Trophoblast cell (in vitro differentiated cells and primary cell): ENCODE measurements at regions not wholly inside any gene's neighbourhood (a gene's known extent, or its start where the extent isn't known, plus 50 kb on each side); places are given as distances from the start of the nearest gene placed in this dataset.
A peak's percentile ranks its signal among the peaks of the same experiment; 100 is the strongest.

ENCODE experiments used
- DNase-seq, 2 donors: peaks; one replicate each; pipeline ENCODE4 v3.0.0-alpha.2; 2016
- H2AFZ ChIP-seq: 2 replicates; pipeline ENCODE4 v1.6.1; 2013; ENCODE audit warnings: low read length, moderate library complexity, mild to moderate bottlenecking; ENCODE audit not compliant: insufficient read depth, poor library complexity
- H2AK5ac ChIP-seq: 2 replicates; pipeline ENCODE4 v1.6.1; 2013; ENCODE audit warnings: mild to moderate bottlenecking, low read length
- H2BK120ac ChIP-seq: 2 replicates; pipeline ENCODE4 v1.6.1; 2013; ENCODE audit warnings: low read length, mild to moderate bottlenecking, moderate library complexity; ENCODE audit not compliant: insufficient read depth, poor library complexity
- H2BK12ac ChIP-seq: 2 replicates; pipeline ENCODE4 v1.6.1; 2013; ENCODE audit warnings: mild to moderate bottlenecking, low read length, moderate library complexity
- H2BK5ac ChIP-seq: 2 replicates; pipeline ENCODE4 v1.6.1; 2013; ENCODE audit warnings: low read length, low read depth, moderate library complexity, mild to moderate bottlenecking; ENCODE audit not compliant: poor library complexity
- H3K14ac ChIP-seq: 2 replicates; pipeline ENCODE4 v1.6.1; 2013; ENCODE audit warnings: mild to moderate bottlenecking, low read length
- H3K18ac ChIP-seq: 2 replicates; pipeline ENCODE4 v1.6.1; 2013; ENCODE audit warnings: mild to moderate bottlenecking, low read length
- H3K23ac ChIP-seq: 2 replicates; pipeline ENCODE4 v1.6.1; 2013; ENCODE audit warnings: low read length
- H3K27ac ChIP-seq: 2 replicates; pipeline ENCODE4 v1.5.1; 2013; ENCODE audit warnings: low read depth, mild to moderate bottlenecking, inconsistent platforms, low read length, moderate library complexity
- H3K27me3 ChIP-seq: 2 replicates; pipeline ENCODE4 v1.6.1; 2013; ENCODE audit warnings: inconsistent platforms, mild to moderate bottlenecking, low read length, moderate library complexity; ENCODE audit not compliant: insufficient read depth
- H3K36me3 ChIP-seq, 2 experiments: 1 replicate in 1 of 2; 2 replicates in 1 of 2; pipeline ENCODE4 v1.6.1; 2013; ENCODE audit warnings: low read length in 2 of 2, mild to moderate bottlenecking in 2 of 2, moderate library complexity in 1 of 2; ENCODE audit not compliant: insufficient read depth in 2 of 2, control insufficient read depth in 1 of 2
- H3K4ac ChIP-seq: 2 replicates; pipeline ENCODE4 v1.6.1; 2013; ENCODE audit warnings: low read depth, mild to moderate bottlenecking, low read length, moderate library complexity
- H3K4me1 ChIP-seq, 2 experiments: 1 replicate in 1 of 2; 2 replicates in 1 of 2; pipeline ENCODE4 v1.6.1; 2013; ENCODE audit warnings: low read length in 2 of 2, mild to moderate bottlenecking in 2 of 2, moderate library complexity in 1 of 2; ENCODE audit not compliant: insufficient read depth in 2 of 2, control insufficient read depth in 1 of 2
- H3K4me2 ChIP-seq: 2 replicates; pipeline ENCODE4 v1.6.1; 2013; ENCODE audit warnings: inconsistent platforms, mild to moderate bottlenecking, low read length, moderate library complexity
- H3K4me3 ChIP-seq: 2 replicates; pipeline ENCODE4 v1.5.1; 2013; ENCODE audit warnings: mild to moderate bottlenecking, low read depth, low read length, inconsistent platforms
- H3K79me1 ChIP-seq: one replicate; pipeline ENCODE4 v1.6.1; 2013; ENCODE audit warnings: low read length
- H3K79me2 ChIP-seq: 2 replicates; pipeline ENCODE4 v1.6.1; 2013; ENCODE audit warnings: low read length, mild to moderate bottlenecking; ENCODE audit not compliant: control insufficient read depth, insufficient read depth, poor library complexity
- H3K9ac ChIP-seq: 2 replicates; pipeline ENCODE4 v1.6.1; 2013; ENCODE audit warnings: mild to moderate bottlenecking, low read length
- H3K9me3 ChIP-seq: 2 replicates; pipeline ENCODE4 v1.6.1; 2013; ENCODE audit warnings: low read depth, mild to moderate bottlenecking, control low read depth, inconsistent platforms, low read length; ENCODE audit not compliant: insufficient read depth
- H4K12ac ChIP-seq: 2 replicates; pipeline ENCODE4 v1.6.1; 2013; ENCODE audit warnings: low read depth, mild to moderate bottlenecking, low read length, moderate library complexity
- H4K8ac ChIP-seq: 2 replicates; pipeline ENCODE4 v1.6.1; 2013; ENCODE audit warnings: low read depth, mild to moderate bottlenecking, low read length, moderate library complexity
- H4K91ac ChIP-seq: one replicate; pipeline ENCODE4 v1.6.1; 2013; ENCODE audit warnings: low read depth, mild to moderate bottlenecking, low read length, moderate library complexity
- WGBS: extraction: QIAGEN DNeasy Blood & Tissue Kit; methylation state at CpG from one replicate; pipeline ENCODE4 v1.1.7; 2013; ENCODE audit warnings: missing lambda C conversion rate; ENCODE audit not compliant: insufficient read length, insufficient coverage; ENCODE audit errors: extremely low coverage; 5-methylcytosine and 5-hydroxymethylcytosine counted together

DNA sequence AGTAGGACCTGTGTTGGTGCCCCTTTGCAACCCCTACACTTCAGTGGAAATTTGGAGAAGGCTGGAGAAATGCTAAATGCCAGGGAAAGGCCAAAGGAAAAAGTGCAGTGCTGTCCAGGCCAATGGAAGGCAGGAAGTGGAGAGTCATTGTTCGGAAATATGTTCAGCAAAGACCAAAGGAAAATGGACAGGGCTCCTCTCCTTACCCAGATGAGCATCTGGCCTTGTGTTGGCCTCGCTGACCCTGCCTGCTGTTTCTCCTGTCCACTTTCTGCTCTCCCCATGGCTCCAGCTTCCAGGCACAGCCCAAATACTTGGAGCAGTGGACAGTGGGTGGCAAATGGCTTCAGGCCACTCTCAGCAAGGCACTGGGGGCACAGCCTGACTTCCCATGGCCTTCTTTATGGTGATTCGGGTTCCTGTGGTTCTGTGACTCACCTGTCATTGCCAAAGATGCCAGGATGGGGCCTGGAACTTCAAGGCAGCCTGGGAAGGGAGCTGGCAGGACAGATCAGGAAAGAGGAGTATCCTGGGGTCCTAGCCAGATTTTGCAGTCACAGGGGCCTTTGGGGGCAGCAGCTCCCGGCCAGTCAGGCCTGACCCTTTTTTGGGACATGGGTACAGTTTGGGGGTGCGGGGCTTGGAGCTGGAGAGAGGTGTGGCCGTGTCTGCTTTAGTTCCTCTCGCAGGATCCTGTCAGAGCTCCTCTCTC lies 190.9 kb upstream of the SLC24A3 start:
- H3K4me1 ChIP-seq, result no peaks in the 10 kb centered on the region
- H4K8ac ChIP-seq, result no peak overlapping the region
- no peak overlapping the region for H3K23ac ChIP-seq
- no peak overlapping the region for H2BK120ac ChIP-seq
- H3K27ac ChIP-seq, result no peak overlapping the region
- H2AFZ ChIP-seq, result no peak overlapping the region
- H4K12ac ChIP-seq, result no peak overlapping the region
- no peak overlapping the region for H3K18ac ChIP-seq
- H2AK5ac ChIP-seq, result no peak overlapping the region
- H3K4ac ChIP-seq, result no peak overlapping the region
- H2BK12ac ChIP-seq, result no peak overlapping the region
- no peaks in the 10 kb centered on the region for H3K79me2 ChIP-seq
- no peak overlapping the region for H2BK5ac ChIP-seq
- WGBS, result no CpG with 5 or more reads among the region's 7 CpGs
- no peaks in the 10 kb centered on the region for H3K79me1 ChIP-seq
- no peak overlapping the region for H3K4me3 ChIP-seq
- H3K27me3 ChIP-seq, result no peaks in the 10 kb centered on the region
- H3K4me2 ChIP-seq, result no peak overlapping the region
- no peak overlapping the region for H3K14ac ChIP-seq
- peaks cover 7% of the 10 kb centered on the region for H3K9me3 ChIP-seq
- no peak for DNase-seq
- no peak overlapping the region for H3K9ac ChIP-seq
- H3K36me3 ChIP-seq, result no peaks in the 10 kb centered on the region
- no peak overlapping the region for H4K91ac ChIP-seq

DNA sequence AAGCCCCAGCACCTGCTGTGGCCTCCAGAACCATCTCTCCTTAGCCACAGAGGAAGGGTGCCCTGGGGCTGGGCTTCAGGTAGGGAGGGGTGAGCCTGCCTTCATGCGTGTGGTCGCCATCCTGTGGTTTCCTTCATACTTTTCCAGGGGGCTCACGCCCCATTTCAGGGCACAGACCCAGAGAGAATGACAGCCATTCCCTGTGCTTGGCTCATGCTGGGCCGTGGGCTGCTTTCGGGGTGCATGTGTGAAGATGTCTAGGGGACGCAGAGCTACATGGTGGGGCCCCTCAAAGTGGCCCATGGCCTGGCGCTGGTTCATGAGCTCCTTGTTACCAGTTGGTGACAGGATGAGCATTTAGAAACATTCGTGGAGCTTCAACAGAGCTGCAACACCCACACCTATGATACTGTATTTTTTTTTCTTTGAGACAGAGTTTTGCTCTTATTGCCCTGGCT lies 190.3 kb upstream of the SLC24A3 start:
- Histone ChIP-seq H2BK5ac (no peak overlapping the region), H3K4me1 (no peaks in the 10 kb centered on the region), H3K9me3 (peaks cover 7% of the 10 kb centered on the region), H3K36me3 (no peaks in the 10 kb centered on the region), H3K9ac (no peak overlapping the region), H3K79me2 (no peaks in the 10 kb centered on the region), H3K27me3 (no peaks in the 10 kb centered on the region), H3K79me1 (no peaks in the 10 kb centered on the region), H2BK12ac (no peak overlapping the region), H2AFZ (no peak overlapping the region), H4K12ac (no peak overlapping the region), H2BK120ac (no peak overlapping the region), H3K23ac (no peak overlapping the region), H3K14ac (no peak overlapping the region), H4K8ac (no peak overlapping the region), H4K91ac (no peak overlapping the region), H3K4me3 (no peak overlapping the region), H3K18ac (no peak overlapping the region), H3K4me2 (no peak overlapping the region), H2AK5ac (no peak overlapping the region), H3K27ac (no peak overlapping the region), H3K4ac (no peak overlapping the region)
- DNase-seq, result no peak
- WGBS, result no CpG with 5 or more reads among the region's 8 CpGs

DNA sequence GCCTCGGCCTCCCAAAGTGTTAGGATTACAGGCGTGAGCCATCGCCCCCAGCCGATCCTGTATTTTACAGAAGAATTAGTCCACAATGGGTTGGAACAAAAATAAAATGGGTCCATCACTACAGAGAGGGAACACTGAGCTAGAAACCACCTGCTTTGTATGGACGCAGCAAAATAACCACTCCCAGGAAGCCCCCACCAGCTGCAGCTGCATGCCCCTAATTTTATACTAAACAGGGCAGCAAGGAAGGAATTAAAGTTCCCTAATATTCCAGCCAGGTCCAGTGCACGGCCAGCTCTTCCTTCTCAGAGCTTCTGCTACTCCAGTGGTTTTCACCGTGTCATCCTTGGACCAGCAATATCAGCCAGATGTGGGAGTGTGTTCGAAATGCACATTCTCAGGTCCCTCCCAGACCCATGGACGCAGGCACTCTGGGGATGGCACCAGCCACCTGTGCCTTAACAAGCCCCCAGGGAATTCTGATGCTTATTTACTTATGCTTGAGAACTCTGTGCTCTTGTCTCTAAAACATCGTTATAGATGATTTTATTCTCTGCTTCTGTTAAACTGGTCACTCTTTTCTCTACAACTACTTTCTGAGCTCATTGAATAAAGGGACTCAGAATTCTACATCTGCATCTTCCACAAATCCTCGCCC lies 189.5 kb upstream of the SLC24A3 start:
- Histone ChIP-seq H3K23ac (no peak overlapping the region), H3K18ac (no peak overlapping the region), H3K79me1 (no peaks in the 10 kb centered on the region), H3K4me3 (no peak overlapping the region), H3K4me1 (no peaks in the 10 kb centered on the region), H3K4me2 (no peak overlapping the region), H4K91ac (no peak overlapping the region), H3K4ac (no peak overlapping the region), H3K9me3 (peaks cover 7% of the 10 kb centered on the region), H3K9ac (no peak overlapping the region), H3K27me3 (no peaks in the 10 kb centered on the region), H3K36me3 (no peaks in the 10 kb centered on the region), H2BK5ac (no peak overlapping the region), H2AK5ac (no peak overlapping the region), H4K8ac (no peak overlapping the region), H3K79me2 (no peaks in the 10 kb centered on the region), H2BK120ac (no peak overlapping the region), H4K12ac (no peak overlapping the region), H2BK12ac (no peak overlapping the region), H3K27ac (no peak overlapping the region), H3K14ac (no peak overlapping the region), H2AFZ (no peak overlapping the region)
- WGBS, result no CpG with 5 or more reads among the region's 11 CpGs
- DNase-seq, result no peak

DNA sequence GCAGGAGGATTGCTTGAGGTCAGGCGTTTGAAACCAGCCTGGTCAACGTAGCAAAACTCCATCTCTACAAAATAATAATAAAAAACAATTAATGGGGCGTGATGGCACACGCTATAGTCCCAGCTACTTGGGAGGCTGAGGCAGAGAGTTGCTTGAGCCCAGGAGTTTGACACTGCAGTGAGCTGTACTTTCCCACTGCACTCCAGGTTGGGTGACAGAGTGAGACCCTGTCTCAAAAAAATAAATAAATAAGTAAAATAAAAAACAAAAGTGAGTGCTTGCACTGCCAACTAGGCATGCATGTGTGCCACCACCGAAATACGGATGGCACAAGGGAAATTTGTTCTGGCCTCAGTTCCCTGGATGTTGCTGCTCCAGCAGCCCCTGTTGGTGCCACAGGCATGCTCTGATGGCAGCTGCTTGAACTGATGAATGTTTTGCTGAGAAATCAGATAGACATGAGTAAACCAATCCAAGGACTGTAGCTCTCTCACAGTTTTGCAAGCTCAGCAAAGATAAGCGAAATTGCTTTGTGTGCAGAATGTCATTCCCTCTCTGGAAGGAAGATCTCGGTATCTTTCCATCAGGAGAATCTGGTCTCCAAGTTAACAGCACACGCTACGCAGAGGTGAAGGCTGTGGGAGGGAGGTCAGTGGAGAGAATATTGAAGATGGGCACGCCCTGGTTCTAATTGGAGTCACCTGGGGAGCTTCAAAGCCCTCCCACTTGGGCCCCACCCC lies 188.0 kb upstream of the SLC24A3 start:
- no peak overlapping the region for H2AFZ ChIP-seq
- no CpG with 5 or more reads among the region's 11 CpGs for WGBS
- H3K79me1 ChIP-seq, result no peaks in the 10 kb centered on the region
- H3K4me1 ChIP-seq, result no peaks in the 10 kb centered on the region
- H3K27ac ChIP-seq, result no peak overlapping the region
- peak in 1 of 2 donors; percentile 24 for DNase-seq
- H3K27me3 ChIP-seq, result no peaks in the 10 kb centered on the region
- H3K36me3 ChIP-seq, result no peaks in the 10 kb centered on the region
- no peak overlapping the region for H2BK12ac ChIP-seq
- no peak overlapping the region for H3K23ac ChIP-seq
- no peak overlapping the region for H3K9ac ChIP-seq
- peaks cover 7% of the 10 kb centered on the region for H3K9me3 ChIP-seq
- H4K8ac ChIP-seq, result no peak overlapping the region
- no peak overlapping the region for H2BK5ac ChIP-seq
- no peak overlapping the region for H4K12ac ChIP-seq
- no peak overlapping the region for H2BK120ac ChIP-seq
- no peak overlapping the region for H3K4me2 ChIP-seq
- H4K91ac ChIP-seq, result no peak overlapping the region
- no peak overlapping the region for H3K4me3 ChIP-seq
- H3K4ac ChIP-seq, result no peak overlapping the region
- no peaks in the 10 kb centered on the region for H3K79me2 ChIP-seq
- H3K14ac ChIP-seq, result no peak overlapping the region
- no peak overlapping the region for H3K18ac ChIP-seq
- H2AK5ac ChIP-seq, result no peak overlapping the region
